GM21825 (cell line): ENCODE measurements at regions not wholly inside any gene's neighbourhood (a gene's known extent, or its start where the extent isn't known, plus 50 kb on each side); places are given as distances from the start of the nearest gene placed in this dataset.
A peak's percentile ranks its signal among the peaks of the same experiment; 100 is the strongest.
"Not testable (repeated sequence)": the region's sequence is repeated elsewhere in the genome, so short reads cannot be mapped to it uniquely, and the experiment has no call there.

ENCODE experiments used
- ATAC-seq: cut with Tn5 transposase; IDR thresholded peaks from one replicate; pipeline ENCODE4 v1.9.1; 2021; ENCODE audit warnings: mild to moderate bottlenecking, moderate library complexity; ENCODE audit not compliant: unreplicated experiment

GRCh38 chr5:54825005-54825404 lies 160.4 kb downstream of the ESM1 start:
- ATAC-seq = no peak

- no peak for ATAC-seq
Observed at GRCh38 chr5:54823006-54823405, 162.4 kb downstream of the ESM1 start.

GRCh38 chr5:54822324-54822687 lies 163.1 kb downstream of the ESM1 start:
- ATAC-seq = no peak

GRCh38 chr5:54821445-54822323 lies 163.7 kb downstream of the ESM1 start:
- no peak for ATAC-seq

- no peak for ATAC-seq
Observed at GRCh38 chr5:54820346-54821134, 164.9 kb downstream of the ESM1 start.

- no peak for ATAC-seq
Observed at GRCh38 chr5:54807421-54807820, 178.0 kb downstream of the ESM1 start.

- ATAC-seq = no peak
Observed at GRCh38 chr5:54804521-54804920, 180.9 kb downstream of the ESM1 start.

- ATAC-seq = no peak
Observed at GRCh38 chr5:54804086-54804485, 181.3 kb downstream of the ESM1 start.

- ATAC-seq = no peak
Observed at GRCh38 chr5:54803471-54804011, 181.9 kb downstream of the ESM1 start.

- no peak for ATAC-seq
Observed at GRCh38 chr5:54799645-54800044, 185.7 kb downstream of the ESM1 start.

GRCh38 chr5:54795777-54796176 lies 189.6 kb downstream of the ESM1 start:
- ATAC-seq = no peak

GRCh38 chr5:54795284-54795683 lies 190.1 kb downstream of the ESM1 start:
- no peak for ATAC-seq

GRCh38 chr5:54794135-54794975 lies 191.0 kb downstream of the ESM1 start:
- no peak for ATAC-seq

GRCh38 chr5:54793468-54794134 lies 191.8 kb downstream of the ESM1 start:
- ATAC-seq = no peak

GRCh38 chr5:54792611-54793404 lies 192.6 kb downstream of the ESM1 start:
- no peak for ATAC-seq

- not testable (repeated sequence) for ATAC-seq
Observed at GRCh38 chr5:54787910-54788309, 197.5 kb downstream of the ESM1 start.

- peak; percentile 67 for ATAC-seq
Observed at GRCh38 chr5:54785729-54786591, 199.4 kb downstream of the ESM1 start.

- ATAC-seq = no peak
Observed at GRCh38 chr5:54778783-54779182, 206.6 kb downstream of the ESM1 start.

- no peak for ATAC-seq
Observed at GRCh38 chr5:54775645-54776044, 209.7 kb downstream of the ESM1 start.
